Ectodermal cell (in vitro differentiated cells): ENCODE measurements at regions not wholly inside any gene's neighbourhood (a gene's known extent, or its start where the extent isn't known, plus 50 kb on each side); places are given as distances from the start of the nearest gene placed in this dataset.

Source experiments
- H3K27ac ChIP-seq: 2 replicates; pipeline ENCODE4 v1.7.0; 2013; ENCODE audit warnings: mild to moderate bottlenecking, low read depth, low read length; ENCODE audit not compliant: insufficient read depth, poor library complexity, severe bottlenecking
- H3K27me3 ChIP-seq: 2 replicates; pipeline ENCODE4 v1.7.0; 2013; ENCODE audit warnings: mild to moderate bottlenecking, low read length; ENCODE audit not compliant: insufficient read depth, control insufficient read depth, poor library complexity, severe bottlenecking
- H3K36me3 ChIP-seq: one replicate; pipeline ENCODE4 v1.7.0; 2013; ENCODE audit warnings: low read length; ENCODE audit not compliant: control insufficient read depth, insufficient read depth
- H3K4me1 ChIP-seq: one replicate; pipeline ENCODE4 v1.7.0; 2013; ENCODE audit warnings: low read length; ENCODE audit not compliant: control insufficient read depth, insufficient read depth
- H3K4me3 ChIP-seq: 2 replicates; pipeline ENCODE4 v1.7.0; 2013; ENCODE audit warnings: low read depth, low read length, control low read depth; ENCODE audit not compliant: insufficient read depth
- H3K9me3 ChIP-seq: 2 replicates; pipeline ENCODE4 v1.7.0; 2013; ENCODE audit warnings: mild to moderate bottlenecking, low read length, moderate library complexity; ENCODE audit not compliant: control insufficient read depth
- WGBS, 2 experiments: methylation state at CpG; one replicate each; pipeline ENCODE4 v1.1.7; 2013; ENCODE audit warnings: missing lambda C conversion rate in 2 of 2; 5-methylcytosine and 5-hydroxymethylcytosine counted together

- H3K36me3 ChIP-seq: no peaks in the 10 kb centered on the region
- H3K4me3 ChIP-seq: no peak overlapping the region
- 100% methylated on average over 1 of the region's 1 CpG; no CpG with 5 or more reads in 1 of the 2 experiments for WGBS, 2 experiments
- no peaks in the 10 kb centered on the region for H3K27me3 ChIP-seq
- no peak overlapping the region for H3K27ac ChIP-seq
- H3K9me3 ChIP-seq: no peaks in the 10 kb centered on the region
- H3K4me1 ChIP-seq: peaks cover 5% of the 10 kb centered on the region
Observed at GRCh38 chr13:106233134-106233735, 302.2 kb downstream of the EFNB2 start.

GRCh38 chr13:106232681-106233080 lies 302.8 kb downstream of the EFNB2 start:
- no peaks in the 10 kb centered on the region for H3K36me3 ChIP-seq
- no peaks in the 10 kb centered on the region for H3K9me3 ChIP-seq
- no peaks in the 10 kb centered on the region for H3K27me3 ChIP-seq
- no peak overlapping the region for H3K4me3 ChIP-seq
- peaks cover 5% of the 10 kb centered on the region for H3K4me1 ChIP-seq
- WGBS, 2 experiments: 90 to 91% methylated on average over 2 to 3 of the region's 3 CpGs
- no peak overlapping the region for H3K27ac ChIP-seq

GRCh38 chr13:106230450-106230849 lies 305.0 kb downstream of the EFNB2 start:
- Histone ChIP-seq H3K4me3 (no peak overlapping the region), H3K4me1 (peaks cover 5% of the 10 kb centered on the region), H3K9me3 (no peaks in the 10 kb centered on the region), H3K27ac (no peak overlapping the region), H3K36me3 (no peaks in the 10 kb centered on the region), H3K27me3 (no peaks in the 10 kb centered on the region)
- 92 to 100% methylated on average over 1 of the region's 1 CpG for WGBS, 2 experiments

- Histone ChIP-seq H3K36me3 (no peaks in the 10 kb centered on the region), H3K4me3 (no peak overlapping the region), H3K9me3 (no peaks in the 10 kb centered on the region), H3K4me1 (peaks cover 5% of the 10 kb centered on the region), H3K27me3 (no peaks in the 10 kb centered on the region), H3K27ac (no peak overlapping the region)
- 89 to 93% methylated on average over 2 of the region's 2 CpGs for whole genome bisulfite sequencing, 2 experiments
Observed at GRCh38 chr13:106225126-106225525, 310.3 kb downstream of the EFNB2 start.

- no peak overlapping the region for H3K4me3 ChIP-seq
- WGBS, 2 experiments: 98 to 100% methylated on average over 2 to 3 of the region's 3 CpGs
- H3K27ac ChIP-seq: no peak overlapping the region
- no peaks in the 10 kb centered on the region for H3K9me3 ChIP-seq
- no peaks in the 10 kb centered on the region for H3K36me3 ChIP-seq
- no peaks in the 10 kb centered on the region for H3K27me3 ChIP-seq
- H3K4me1 ChIP-seq: no peaks in the 10 kb centered on the region
Observed at GRCh38 chr13:106220211-106220610, 315.3 kb downstream of the EFNB2 start.

- Histone ChIP-seq H3K4me3 (no peak overlapping the region), H3K27ac (peak overlapping the region; percentile 30), H3K4me1 (peaks cover 11% of the 10 kb centered on the region), H3K9me3 (no peaks in the 10 kb centered on the region), H3K36me3 (no peaks in the 10 kb centered on the region), H3K27me3 (no peaks in the 10 kb centered on the region)
- 77 to 81% methylated on average over 18 of the region's 18 CpGs for WGBS, 2 experiments
Observed at GRCh38 chr13:106213028-106213757, 322.3 kb downstream of the EFNB2 start.

GRCh38 chr13:106212386-106213010 lies 323.0 kb downstream of the EFNB2 start:
- Histone ChIP-seq H3K4me3 (no peak overlapping the region), H3K4me1 (peaks cover 11% of the 10 kb centered on the region), H3K36me3 (no peaks in the 10 kb centered on the region), H3K27me3 (no peaks in the 10 kb centered on the region), H3K27ac (no peak overlapping the region), H3K9me3 (no peaks in the 10 kb centered on the region)
- 69 to 78% methylated on average over 3 of the region's 3 CpGs for WGBS, 2 experiments

- no peak overlapping the region for H3K4me3 ChIP-seq
- H3K36me3 ChIP-seq: no peaks in the 10 kb centered on the region
- no peaks in the 10 kb centered on the region for H3K27me3 ChIP-seq
- no peak overlapping the region for H3K27ac ChIP-seq
- 80 to 86% methylated on average over 2 to 3 of the region's 3 CpGs for WGBS, 2 experiments
- H3K9me3 ChIP-seq: no peaks in the 10 kb centered on the region
- peaks cover 11% of the 10 kb centered on the region for H3K4me1 ChIP-seq
Observed at GRCh38 chr13:106210324-106210723, 325.1 kb downstream of the EFNB2 start.

- no peaks in the 10 kb centered on the region for H3K36me3 ChIP-seq
- no peak overlapping the region for H3K27ac ChIP-seq
- WGBS, 2 experiments: 70 to 80% methylated on average over 2 of the region's 2 CpGs
- H3K27me3 ChIP-seq: no peaks in the 10 kb centered on the region
- no peaks in the 10 kb centered on the region for H3K9me3 ChIP-seq
- H3K4me3 ChIP-seq: no peak overlapping the region
- peaks cover 2% of the 10 kb centered on the region for H3K4me1 ChIP-seq
Observed at GRCh38 chr13:106205871-106206270, 329.6 kb downstream of the EFNB2 start.

GRCh38 chr13:106197496-106197895 lies 338.0 kb downstream of the EFNB2 start:
- Histone ChIP-seq H3K4me3 (no peak overlapping the region), H3K9me3 (no peaks in the 10 kb centered on the region), H3K27ac (no peak overlapping the region), H3K27me3 (no peaks in the 10 kb centered on the region), H3K4me1 (no peaks in the 10 kb centered on the region), H3K36me3 (no peaks in the 10 kb centered on the region)
- no CpG with 5 or more reads among the region's 1 CpG for WGBS, 2 experiments
